ENCODE measurements at regions not wholly inside any gene's neighbourhood (a gene's known extent, or its start where the extent isn't known, plus 50 kb on each side); places are given as distances from the start of the nearest gene placed in this dataset. TPM values are rescaled to one million over a fixed set of nuclear protein-coding genes. Genes with fewer than 3 reads are reported as not detected.

- no peaks in the 10 kb centered on the region for H3K9me3 ChIP-seq
- H3K27ac ChIP-seq, result no peak overlapping the region
- H3K4me1 ChIP-seq (ENCODE audit: insufficient read depth), result no peaks in the 10 kb centered on the region
- H3K36me3 ChIP-seq, result no peaks in the 10 kb centered on the region
- intact Hi-C loops (cut with DNase I), result no loop called here
- 58 to 70% (median 67%) methylated on average over 8 of the region's 8 CpGs for WGBS, 3 donors
- no peaks in the 10 kb centered on the region for H3K27me3 ChIP-seq
- no peak overlapping the region for H3K4me3 ChIP-seq
- TF ChIP-seq CTCF (IDR thresholded peaks at IDR 0.05), result no peak
- no peak for TF ChIP-seq EP300 (IDR thresholded peaks at IDR 0.05)
- no peak for TF ChIP-seq POLR2A (IDR thresholded peaks at IDR 0.05)
- no peak for DNase-seq
Measured at GRCh38 chr11:36719358-36720107, 121.5 kb upstream of the RAG2 start.

- 2 to 19% (median 14%) methylated on average over 1 of the region's 1 CpG for WGBS, 3 donors
- no peaks in the 10 kb centered on the region for H3K9me3 ChIP-seq
- TF ChIP-seq POLR2A (IDR thresholded peaks at IDR 0.05) (no peak), EP300 (IDR thresholded peaks at IDR 0.05) (no peak), CTCF (IDR thresholded peaks at IDR 0.05) (no peak)
Measured at GRCh38 chr11:36718451-36718850, 120.4 kb upstream of the RAG2 start.

GRCh38 chr11:36713715-36714114 lies 115.7 kb upstream of the RAG2 start:
- H3K4me1 ChIP-seq (ENCODE audit: insufficient read depth), result no peaks in the 10 kb centered on the region
- no peak overlapping the region for H3K27ac ChIP-seq
- DNase-seq, result no peak
- no peak for TF ChIP-seq POLR2A (IDR thresholded peaks at IDR 0.05)
- no peak for TF ChIP-seq CTCF (IDR thresholded peaks at IDR 0.05)
- TF ChIP-seq EP300 (IDR thresholded peaks at IDR 0.05), result no peak
- H3K4me3 ChIP-seq, result no peak overlapping the region
- intact Hi-C loops (cut with DNase I), result no loop called here
- no peaks in the 10 kb centered on the region for H3K36me3 ChIP-seq
- WGBS, 3 donors, result 80 to 92% (median 90%) methylated on average over 2 of the region's 2 CpGs
- H3K9me3 ChIP-seq, result no peaks in the 10 kb centered on the region
- no peaks in the 10 kb centered on the region for H3K27me3 ChIP-seq

More at GRCh38 chr11:36718451-36718850, 120.4 kb upstream of the RAG2 start:
- DNase-seq, result no peak
- Histone ChIP-seq H3K4me3 (no peak overlapping the region), H3K27me3 (no peaks in the 10 kb centered on the region), H3K36me3 (no peaks in the 10 kb centered on the region), H3K27ac (no peak overlapping the region), H3K4me1 (ENCODE audit: insufficient read depth) (no peaks in the 10 kb centered on the region)
- intact Hi-C loops (cut with DNase I), result no loop called here

- Histone ChIP-seq H3K27me3 (no peaks in the 10 kb centered on the region), H3K36me3 (no peaks in the 10 kb centered on the region), H3K4me1 (ENCODE audit: insufficient read depth) (no peaks in the 10 kb centered on the region), H3K27ac (no peak overlapping the region), H3K4me3 (no peak overlapping the region), H3K9me3 (no peaks in the 10 kb centered on the region)
- intact Hi-C loops (cut with DNase I), result no loop called here
- TF ChIP-seq CTCF (IDR thresholded peaks at IDR 0.05) (no peak), POLR2A (IDR thresholded peaks at IDR 0.05) (no peak), EP300 (IDR thresholded peaks at IDR 0.05) (no peak)
- no peak for DNase-seq
- 86 to 91% (median 87%) methylated on average over 3 of the region's 3 CpGs for WGBS, 3 donors
Measured at GRCh38 chr11:36711104-36711825, 113.2 kb upstream of the RAG2 start.

Small RNAs in the stretch of these regions (small RNA-seq; reads per million reads assigned to genes)
- not detected for gene RF00322
- not detected for gene RNU6-99P

Measured in ovary (tissue), 7 donors.